ENCODE measurements at regions not wholly inside any gene's neighbourhood (a gene's known extent, or its start where the extent isn't known, plus 50 kb on each side); places are given as distances from the start of the nearest gene placed in this dataset.

GRCh38 chr2:23323917-23324680 is 60.9 kb upstream of the KLHL29 start:
- DNase-seq = no peak

- DNase-seq = no peak
Observed at GRCh38 chr2:23326330-23326729, 58.6 kb upstream of the KLHL29 start.

GRCh38 chr2:23327416-23327815 is 57.6 kb upstream of the KLHL29 start:
- no peak for DNase-seq

GRCh38 chr2:23327887-23328286 is 57.1 kb upstream of the KLHL29 start:
- DNase-seq = no peak

GRCh38 chr2:23330214-23330613 is 54.8 kb upstream of the KLHL29 start:
- no peak for DNase-seq

All from effector CD4-positive, alpha-beta T cell (primary cell).